ENCODE measurements at regions not wholly inside any gene's neighbourhood (a gene's known extent, or its start where the extent isn't known, plus 50 kb on each side); places are given as distances from the start of the nearest gene placed in this dataset.

DNA sequence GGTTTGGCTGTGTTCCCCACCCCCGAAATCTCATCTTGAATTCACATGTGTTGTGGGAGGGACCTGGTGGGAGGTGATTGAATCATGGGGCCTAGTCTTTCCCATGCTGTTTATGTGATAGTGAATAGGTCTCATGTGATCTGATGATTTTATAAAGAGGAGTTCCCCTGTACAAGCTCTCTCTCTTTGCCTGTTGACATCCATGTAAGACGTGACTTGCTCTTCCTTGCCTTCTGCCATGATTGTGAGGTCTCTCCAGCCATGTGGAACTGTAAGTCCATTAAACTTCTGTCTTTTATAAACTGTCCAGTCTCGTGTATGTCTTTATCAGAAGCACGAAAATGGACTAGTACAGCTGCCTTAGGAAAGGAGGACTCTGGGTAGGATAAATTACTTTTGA lies 976.7 kb downstream of the MCTP2 start:
- no peak overlapping the region for H3K4me3 ChIP-seq (ENCODE audit: low read depth in 1 of 2, low read length in 2 of 2)
- no peak for TF ChIP-seq EZH2 (IDR thresholded peaks at IDR 0.05; ENCODE audit: borderline replicate concordance, low read depth, low read length, severe bottlenecking)
- TF ChIP-seq, protein P1, sequence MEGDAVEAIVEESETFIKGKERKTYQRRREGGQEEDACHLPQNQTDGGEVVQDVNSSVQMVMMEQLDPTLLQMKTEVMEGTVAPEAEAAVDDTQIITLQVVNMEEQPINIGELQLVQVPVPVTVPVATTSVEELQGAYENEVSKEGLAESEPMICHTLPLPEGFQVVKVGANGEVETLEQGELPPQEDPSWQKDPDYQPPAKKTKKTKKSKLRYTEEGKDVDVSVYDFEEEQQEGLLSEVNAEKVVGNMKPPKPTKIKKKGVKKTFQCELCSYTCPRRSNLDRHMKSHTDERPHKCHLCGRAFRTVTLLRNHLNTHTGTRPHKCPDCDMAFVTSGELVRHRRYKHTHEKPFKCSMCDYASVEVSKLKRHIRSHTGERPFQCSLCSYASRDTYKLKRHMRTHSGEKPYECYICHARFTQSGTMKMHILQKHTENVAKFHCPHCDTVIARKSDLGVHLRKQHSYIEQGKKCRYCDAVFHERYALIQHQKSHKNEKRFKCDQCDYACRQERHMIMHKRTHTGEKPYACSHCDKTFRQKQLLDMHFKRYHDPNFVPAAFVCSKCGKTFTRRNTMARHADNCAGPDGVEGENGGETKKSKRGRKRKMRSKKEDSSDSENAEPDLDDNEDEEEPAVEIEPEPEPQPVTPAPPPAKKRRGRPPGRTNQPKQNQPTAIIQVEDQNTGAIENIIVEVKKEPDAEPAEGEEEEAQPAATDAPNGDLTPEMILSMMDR (IDR thresholded peaks at IDR 0.05; ENCODE audit: borderline replicate concordance, extremely low read depth, low read length, poor library complexity, severe bottlenecking), result no peak
- no peak overlapping the region for H3K4me2 ChIP-seq (ENCODE audit: insufficient read depth, low read length)
- no peaks in the 10 kb centered on the region for H3K27me3 ChIP-seq (ENCODE audit: insufficient read depth, low read length, poor library complexity)
- no peaks in the 10 kb centered on the region for H3K9me3 ChIP-seq (ENCODE audit: insufficient read depth, low read length, severe bottlenecking)
- no peak overlapping the region for H2AFZ ChIP-seq (ENCODE audit: low read depth, low read length)
- H4K20me1 ChIP-seq (ENCODE audit: insufficient read depth, low read length), result no peaks in the 10 kb centered on the region
- H3K27ac ChIP-seq (ENCODE audit: low read length), result no peak overlapping the region
- no peaks in the 10 kb centered on the region for H3K36me3 ChIP-seq (ENCODE audit: insufficient read depth, low read length)
- H3K9ac ChIP-seq (ENCODE audit: low read depth, low read length), result no peak overlapping the region
- DNase-seq, result no peak
- no peaks in the 10 kb centered on the region for H3K4me1 ChIP-seq (ENCODE audit: insufficient read depth, low read length)
- H3K79me2 ChIP-seq (ENCODE audit: insufficient read depth, low read length), result no peaks in the 10 kb centered on the region
- no peak for ATAC-seq (ENCODE audit: insufficient read depth, low read depth)

DNA sequence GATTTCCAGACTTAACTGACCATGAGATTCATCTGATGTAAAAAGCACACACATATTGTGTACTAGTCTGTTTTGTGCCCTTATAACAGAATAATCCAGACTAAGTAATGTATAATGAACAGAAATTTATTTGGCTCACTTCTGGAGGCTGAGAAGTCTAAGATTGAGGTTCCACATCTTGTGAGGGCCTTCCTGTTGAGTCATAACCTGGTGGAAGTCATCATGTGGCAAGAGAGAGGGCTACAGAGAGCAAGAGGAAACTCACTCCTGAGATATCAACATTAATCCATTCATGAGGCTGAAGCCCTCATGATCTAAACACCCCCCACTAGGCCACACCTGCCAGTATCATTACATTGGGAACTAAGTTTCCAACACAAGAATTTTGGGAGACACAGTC lies 977.6 kb downstream of the MCTP2 start:
- Histone ChIP-seq H3K36me3 (ENCODE audit: insufficient read depth, low read length) (no peaks in the 10 kb centered on the region), H3K27me3 (ENCODE audit: insufficient read depth, low read length, poor library complexity) (no peaks in the 10 kb centered on the region), H2AFZ (ENCODE audit: low read depth, low read length) (no peak overlapping the region), H4K20me1 (ENCODE audit: insufficient read depth, low read length) (no peaks in the 10 kb centered on the region), H3K9ac (ENCODE audit: low read depth, low read length) (no peak overlapping the region), H3K4me3 (ENCODE audit: low read depth in 1 of 2, low read length in 2 of 2) (no peak overlapping the region), H3K4me2 (ENCODE audit: insufficient read depth, low read length) (no peak overlapping the region), H3K4me1 (ENCODE audit: insufficient read depth, low read length) (no peaks in the 10 kb centered on the region), H3K79me2 (ENCODE audit: insufficient read depth, low read length) (no peaks in the 10 kb centered on the region), H3K27ac (ENCODE audit: low read length) (no peak overlapping the region), H3K9me3 (ENCODE audit: insufficient read depth, low read length, severe bottlenecking) (no peaks in the 10 kb centered on the region)
- DNase-seq, result no peak
- ATAC-seq (ENCODE audit: insufficient read depth, low read depth), result no peak
- TF ChIP-seq, protein P1 (IDR thresholded peaks at IDR 0.05; ENCODE audit: borderline replicate concordance, extremely low read depth, low read length, poor library complexity, severe bottlenecking), result no peak
- TF ChIP-seq EZH2 (IDR thresholded peaks at IDR 0.05; ENCODE audit: borderline replicate concordance, low read depth, low read length, severe bottlenecking), result no peak

DNA sequence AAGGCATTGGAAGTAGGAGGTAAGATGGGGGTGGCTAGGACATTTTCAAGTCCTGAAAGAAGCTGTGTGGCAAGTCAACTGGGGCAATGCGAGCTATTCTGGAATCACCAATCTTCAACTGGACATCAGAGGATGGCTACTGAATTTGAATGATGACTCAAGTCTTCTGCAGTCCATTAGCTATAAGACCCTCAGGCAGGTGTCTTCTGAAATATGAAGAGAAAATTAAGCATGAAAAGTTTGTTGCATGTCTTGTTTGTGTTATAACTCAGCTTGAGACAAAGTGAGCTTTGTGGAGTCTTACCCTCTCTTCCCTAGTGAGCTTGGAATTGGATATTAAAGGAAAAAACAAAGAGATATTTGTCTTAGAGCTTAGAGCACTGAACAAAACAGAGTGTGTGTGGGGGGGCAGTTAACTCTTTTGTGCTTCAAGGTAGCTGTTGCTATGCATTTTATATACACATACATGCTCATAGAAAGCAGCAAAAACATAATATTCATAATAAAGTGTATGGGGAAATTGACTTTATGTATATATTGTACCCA lies 979.1 kb downstream of the MCTP2 start:
- Histone ChIP-seq H3K79me2 (ENCODE audit: insufficient read depth, low read length) (no peaks in the 10 kb centered on the region), H3K4me1 (ENCODE audit: insufficient read depth, low read length) (no peaks in the 10 kb centered on the region), H2AFZ (ENCODE audit: low read depth, low read length) (no peak overlapping the region), H4K20me1 (ENCODE audit: insufficient read depth, low read length) (no peaks in the 10 kb centered on the region), H3K9ac (ENCODE audit: low read depth, low read length) (no peak overlapping the region), H3K27me3 (ENCODE audit: insufficient read depth, low read length, poor library complexity) (no peaks in the 10 kb centered on the region), H3K27ac (ENCODE audit: low read length) (no peak overlapping the region), H3K9me3 (ENCODE audit: insufficient read depth, low read length, severe bottlenecking) (no peaks in the 10 kb centered on the region), H3K36me3 (ENCODE audit: insufficient read depth, low read length) (no peaks in the 10 kb centered on the region), H3K4me2 (ENCODE audit: insufficient read depth, low read length) (no peak overlapping the region), H3K4me3 (ENCODE audit: low read depth in 1 of 2, low read length in 2 of 2) (no peak overlapping the region)
- no peak for ATAC-seq (ENCODE audit: insufficient read depth, low read depth)
- no peak for DNase-seq
- no peak for TF ChIP-seq EZH2 (IDR thresholded peaks at IDR 0.05; ENCODE audit: borderline replicate concordance, low read depth, low read length, severe bottlenecking)
- TF ChIP-seq, protein P1 (IDR thresholded peaks at IDR 0.05; ENCODE audit: borderline replicate concordance, extremely low read depth, low read length, poor library complexity, severe bottlenecking), result no peak

DNA sequence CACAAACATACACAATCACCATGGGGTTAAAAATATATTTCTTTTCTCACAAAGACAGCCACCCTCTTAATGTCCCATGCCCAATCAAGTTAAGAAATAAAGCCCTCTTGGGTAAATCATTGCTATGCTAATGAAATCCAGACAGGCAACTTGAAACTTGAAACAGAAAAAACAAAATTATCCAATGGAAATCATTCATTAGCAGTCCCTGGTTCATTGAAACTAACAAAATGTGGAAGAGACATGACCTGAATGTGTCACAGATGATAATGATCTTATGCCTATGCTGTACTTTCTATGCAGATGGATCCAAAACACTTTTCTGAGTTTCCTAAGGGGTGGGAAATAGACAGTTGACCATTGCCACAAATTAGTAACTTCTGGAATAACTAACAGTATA lies 983.7 kb downstream of the MCTP2 start:
- Histone ChIP-seq H3K9me3 (ENCODE audit: insufficient read depth, low read length, severe bottlenecking) (no peaks in the 10 kb centered on the region), H3K4me1 (ENCODE audit: insufficient read depth, low read length) (no peaks in the 10 kb centered on the region), H3K27me3 (ENCODE audit: insufficient read depth, low read length, poor library complexity) (no peaks in the 10 kb centered on the region), H2AFZ (ENCODE audit: low read depth, low read length) (no peak overlapping the region), H3K9ac (ENCODE audit: low read depth, low read length) (no peak overlapping the region), H3K36me3 (ENCODE audit: insufficient read depth, low read length) (no peaks in the 10 kb centered on the region), H3K79me2 (ENCODE audit: insufficient read depth, low read length) (no peaks in the 10 kb centered on the region), H3K4me2 (ENCODE audit: insufficient read depth, low read length) (no peak overlapping the region), H3K4me3 (ENCODE audit: low read depth in 1 of 2, low read length in 2 of 2) (no peak overlapping the region), H4K20me1 (ENCODE audit: insufficient read depth, low read length) (no peaks in the 10 kb centered on the region), H3K27ac (ENCODE audit: low read length) (no peak overlapping the region)
- TF ChIP-seq EZH2 (IDR thresholded peaks at IDR 0.05; ENCODE audit: borderline replicate concordance, low read depth, low read length, severe bottlenecking), result no peak
- TF ChIP-seq, protein P1 (IDR thresholded peaks at IDR 0.05; ENCODE audit: borderline replicate concordance, extremely low read depth, low read length, poor library complexity, severe bottlenecking), result no peak
- ATAC-seq (ENCODE audit: insufficient read depth, low read depth), result no peak
- no peak for DNase-seq
